22Rv1 (cell line): ENCODE measurements at regions not wholly inside any gene's neighbourhood (a gene's known extent, or its start where the extent isn't known, plus 50 kb on each side); places are given as distances from the start of the nearest gene placed in this dataset.

Source experiments
- CTCF ChIP-seq: fragments of 450-650 bp; IDR thresholded peaks from 2 replicates; pipeline ENCODE4 v1.5.1; 2017; ENCODE audit warnings: mild to moderate bottlenecking
- ZFX ChIP-seq: fragments of 450-650 bp; IDR thresholded peaks from 2 replicates; pipeline ENCODE4 v1.6.1; 2017; ENCODE audit warnings: antibody characterized with exemption, borderline replicate concordance

- TF ChIP-seq CTCF: no peak
- no peak for TF ChIP-seq ZFX
Observed at GRCh38 chr1:219506473-219506899, 106.4 kb downstream of the ZC3H11B start.
